Inferior parietal cortex (tissue), 1 donor: ENCODE measurements at regions not wholly inside any gene's neighbourhood (a gene's known extent, or its start where the extent isn't known, plus 50 kb on each side); places are given as distances from the start of the nearest gene placed in this dataset.
"Not testable (repeated sequence)": the region's sequence is repeated elsewhere in the genome, so short reads cannot be mapped to it uniquely, and the experiment has no call there.

Source experiments
- DNase-seq: peaks from one replicate; pipeline ENCODE4 v3.0.0-alpha.2; 2016; ENCODE audit errors: extremely low spot score

DNA sequence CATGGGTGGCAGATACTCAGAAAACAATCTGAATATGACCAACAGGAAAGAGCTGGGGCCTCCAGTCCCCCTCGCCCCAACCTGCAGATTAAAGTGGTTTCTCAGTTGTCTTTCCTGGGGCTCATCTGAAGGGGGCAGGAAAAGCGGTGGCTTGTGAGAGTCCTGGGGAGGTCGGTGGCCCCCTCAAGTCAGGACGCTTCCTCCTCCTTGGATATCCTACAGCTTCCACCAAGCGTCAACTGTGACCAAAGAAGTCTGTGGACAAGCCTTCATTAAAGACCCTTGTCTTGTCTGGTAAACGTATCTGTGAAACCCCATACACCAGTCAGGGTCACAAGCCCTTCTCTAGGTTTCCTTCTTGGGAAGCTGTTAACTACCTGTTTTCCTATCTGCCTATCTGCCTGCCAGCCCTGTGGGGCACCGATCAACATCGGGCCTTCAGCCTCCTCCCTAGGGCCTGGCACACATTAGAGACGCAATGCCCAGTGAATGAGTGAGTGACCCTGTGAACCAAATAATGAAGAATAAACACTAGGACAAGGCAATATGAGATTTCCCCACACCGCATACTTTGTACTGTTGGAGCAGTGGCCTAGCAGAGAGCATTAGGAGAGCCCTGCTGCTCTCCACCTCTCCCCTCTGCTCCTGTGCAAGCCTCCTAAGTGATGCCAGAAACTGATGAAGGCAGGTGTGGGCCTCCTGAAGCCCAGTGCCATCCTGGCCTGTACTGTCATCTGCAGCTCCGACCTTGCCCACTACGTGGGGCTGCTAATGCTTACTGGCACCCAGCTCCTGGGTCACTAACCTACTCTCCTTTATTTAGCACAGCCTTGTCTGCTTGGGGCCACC is 1317.8 kb downstream of the UQCRFS1 start:
- DNase-seq, result no peak

DNA sequence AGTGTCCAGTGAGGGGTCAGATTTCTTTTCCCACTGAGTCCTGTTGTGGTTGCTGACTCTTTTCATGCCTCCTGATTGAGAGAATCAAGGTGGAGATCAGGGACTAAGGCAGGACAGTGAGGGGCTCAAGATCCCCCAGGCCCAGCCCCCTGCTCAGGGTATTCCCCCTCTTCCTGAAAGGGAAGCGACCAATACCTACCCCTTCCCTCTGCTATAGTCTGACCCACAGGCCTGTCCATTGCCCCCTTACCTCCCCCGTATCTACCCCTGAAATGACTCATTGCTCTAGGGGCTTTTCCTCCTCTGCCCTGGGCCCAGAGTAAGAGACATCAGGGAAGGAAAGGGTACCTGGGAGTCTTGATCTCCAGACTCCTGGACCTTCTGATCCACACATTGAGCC is 1320.5 kb downstream of the UQCRFS1 start:
- DNase-seq, result no peak

DNA sequence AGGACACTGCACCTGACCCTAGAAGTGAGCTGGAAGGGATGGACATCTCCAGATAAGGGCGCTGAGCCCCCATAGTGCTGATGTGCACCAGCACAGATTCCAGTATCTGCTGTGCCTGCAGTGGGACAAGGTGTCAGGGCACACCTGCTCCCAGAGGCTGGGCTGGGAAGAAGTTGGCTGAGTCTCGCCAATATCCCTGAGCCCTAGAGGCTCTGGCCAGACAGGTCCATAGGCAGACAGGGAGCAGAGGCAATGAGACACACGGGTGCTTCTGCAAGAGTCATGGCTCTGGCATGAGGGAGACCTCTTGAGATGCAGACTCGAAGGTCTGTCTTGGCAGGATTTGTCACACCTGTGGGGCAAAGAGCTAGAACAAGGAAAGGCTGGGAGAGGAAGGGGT is 1321.5 kb downstream of the UQCRFS1 start:
- DNase-seq, result no peak

DNA sequence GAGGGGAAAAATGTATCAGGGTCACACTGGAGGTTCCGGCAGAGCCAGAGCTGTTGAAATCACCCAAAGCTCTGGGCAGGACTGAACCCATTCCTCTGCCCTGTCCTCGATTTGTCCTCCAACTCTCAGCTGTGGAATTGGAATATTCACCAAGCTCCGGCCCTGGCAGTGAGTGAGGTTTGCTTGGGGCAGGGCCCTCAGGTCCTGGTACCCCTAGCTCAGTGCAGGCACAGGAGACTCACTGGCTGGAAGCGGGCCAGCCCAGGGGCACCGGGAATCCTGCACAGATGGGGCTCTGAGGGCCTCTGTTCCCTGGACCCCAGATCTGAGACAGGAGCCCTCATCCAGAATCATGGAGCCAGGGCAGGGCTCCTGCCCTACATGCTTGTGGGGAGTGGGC is 1322.3 kb downstream of the UQCRFS1 start:
- no peak for DNase-seq

DNA sequence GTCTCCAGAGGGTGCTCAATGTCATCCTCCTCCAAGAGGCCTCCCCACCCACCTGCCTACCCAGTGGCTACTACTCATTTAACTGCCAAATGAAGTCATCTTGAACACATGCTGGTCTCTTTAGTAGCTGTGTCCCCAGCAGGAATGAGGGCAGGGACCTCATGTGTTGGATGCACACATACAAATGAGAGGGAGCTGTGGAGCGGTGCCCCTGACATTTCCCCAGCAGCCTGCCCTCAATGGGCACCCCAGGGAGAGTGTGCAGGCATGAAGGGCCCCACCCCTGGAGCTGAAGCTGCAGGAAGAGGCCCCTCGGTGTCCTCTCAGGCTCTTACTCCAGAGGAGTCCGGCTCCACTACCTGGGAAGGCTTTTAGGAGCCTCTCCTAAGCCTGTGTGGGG is 1322.7 kb downstream of the UQCRFS1 start:
- DNase-seq, result no peak

DNA sequence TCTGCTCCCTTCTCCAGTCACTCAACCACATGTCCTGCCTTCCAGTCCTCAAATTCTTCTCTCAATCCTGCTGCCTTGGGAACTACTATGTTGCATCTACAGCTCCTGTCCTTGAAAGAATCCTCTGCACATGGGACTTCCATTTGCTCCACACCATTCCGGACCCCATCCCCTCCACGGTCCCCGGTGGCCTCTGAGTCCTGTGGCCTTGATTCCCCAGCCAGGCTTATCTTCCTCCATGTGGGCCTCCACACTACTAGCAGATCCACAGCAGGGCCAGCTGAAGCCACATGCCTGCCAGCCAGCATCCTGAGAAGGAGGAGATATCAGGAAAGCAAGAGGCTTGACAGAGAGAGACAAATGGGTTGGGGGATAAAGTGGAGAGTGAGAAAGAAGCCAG is 1323.8 kb downstream of the UQCRFS1 start:
- DNase-seq, result no peak

DNA sequence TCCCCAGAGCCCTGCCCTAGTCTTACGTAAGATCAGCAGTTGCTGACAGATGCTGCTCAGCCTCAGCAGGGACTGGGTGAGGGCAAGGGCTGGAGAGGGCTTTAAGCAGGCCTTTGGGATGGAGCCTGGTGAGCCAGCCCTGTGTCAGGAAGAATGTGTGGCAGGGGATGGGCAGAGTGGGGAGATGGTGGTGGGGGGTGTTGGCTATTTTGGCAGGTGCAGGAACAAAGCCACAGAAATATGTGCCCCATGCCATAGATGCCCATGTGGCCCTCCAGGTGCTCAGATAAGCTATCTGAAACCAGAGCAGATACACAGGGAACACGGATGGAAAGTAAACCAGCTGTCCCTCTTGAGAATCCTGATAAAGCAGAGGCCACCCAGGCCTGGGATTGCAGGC is 1325.0 kb downstream of the UQCRFS1 start:
- DNase-seq, result no peak

DNA sequence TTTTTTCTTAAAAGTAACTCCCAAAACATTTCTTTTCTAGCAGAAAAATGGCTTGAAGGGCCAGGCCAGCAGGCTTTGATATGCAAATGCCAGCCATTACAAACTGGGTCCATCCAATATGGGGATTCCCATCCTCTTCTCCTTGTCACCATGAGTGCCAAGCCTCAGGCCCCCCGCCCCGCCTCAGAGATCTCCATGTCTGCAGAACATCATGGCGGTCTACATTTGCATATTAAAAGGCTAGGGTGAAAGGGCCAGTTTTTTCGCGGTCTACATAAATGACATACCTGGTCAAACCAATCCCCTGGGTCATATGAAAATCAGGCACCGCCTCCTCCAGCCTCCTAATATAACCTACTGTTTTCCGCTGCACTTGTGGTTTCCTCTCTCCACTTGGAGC is 1327.6 kb downstream of the UQCRFS1 start:
- no peak for DNase-seq

DNA sequence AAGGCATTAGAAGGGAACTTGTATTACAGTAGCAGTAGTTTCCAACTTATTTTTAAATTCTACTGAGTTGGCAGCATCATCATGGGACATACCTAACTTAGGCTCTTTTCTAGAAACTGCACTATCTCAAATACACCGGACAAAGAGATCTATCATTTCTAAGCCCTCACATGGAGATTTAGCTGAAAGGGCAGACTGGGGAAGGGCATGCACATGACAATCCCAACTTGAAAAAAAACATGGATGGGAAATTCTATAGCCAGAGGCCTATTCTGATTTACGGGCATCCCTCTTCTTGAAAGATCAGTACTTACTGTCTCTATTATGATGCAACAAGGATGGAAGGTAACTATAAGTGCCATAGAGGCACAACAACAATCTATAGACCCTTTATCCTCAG is 1328.6 kb downstream of the UQCRFS1 start:
- DNase-seq, result no peak

DNA sequence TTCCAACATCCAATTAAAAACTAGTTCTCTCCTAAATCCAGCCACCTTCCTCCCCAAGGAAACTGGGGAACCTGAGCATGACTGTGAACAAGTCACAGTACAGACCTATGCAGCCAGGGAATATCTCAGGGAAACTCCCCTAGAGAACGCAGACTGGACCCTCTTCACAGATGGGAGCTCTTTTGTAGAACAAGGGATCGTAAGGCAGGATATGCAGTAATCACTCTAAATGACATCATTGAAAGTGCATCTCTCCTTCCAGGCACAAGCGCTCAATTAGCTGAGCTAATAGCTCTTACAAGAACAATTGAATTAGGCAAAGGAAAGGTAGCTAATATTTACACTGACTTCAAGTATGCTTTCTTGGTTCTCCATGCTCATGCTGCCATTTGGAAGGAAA is 1331.7 kb downstream of the UQCRFS1 start:
- no peak for DNase-seq

DNA sequence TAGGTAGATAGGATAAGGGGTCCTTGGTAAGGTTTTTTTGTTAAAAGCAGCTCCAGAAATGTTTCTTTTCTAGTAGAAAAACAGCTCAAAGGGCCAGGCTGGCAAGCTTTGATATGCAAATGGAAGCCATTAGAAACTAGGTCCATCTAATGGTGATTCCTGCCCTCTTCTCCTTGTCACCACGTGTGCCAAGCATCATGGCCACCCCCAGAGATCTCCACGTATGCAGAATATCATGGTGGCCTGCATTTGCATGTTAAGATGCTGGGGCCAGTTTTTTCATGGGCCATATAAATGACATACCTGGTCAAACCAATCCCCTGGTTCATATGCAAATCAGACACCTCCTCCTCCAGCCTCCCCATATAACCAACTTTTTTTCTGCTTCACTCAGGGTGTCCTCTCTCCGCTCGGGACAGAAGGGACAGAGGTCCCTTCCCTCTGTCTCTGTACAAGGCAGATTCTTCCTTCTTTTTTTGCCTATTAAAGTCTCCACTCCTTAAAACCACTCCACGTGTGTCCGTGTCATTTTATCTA is 1335.9 kb downstream of the UQCRFS1 start:
- no peak for DNase-seq

DNA sequence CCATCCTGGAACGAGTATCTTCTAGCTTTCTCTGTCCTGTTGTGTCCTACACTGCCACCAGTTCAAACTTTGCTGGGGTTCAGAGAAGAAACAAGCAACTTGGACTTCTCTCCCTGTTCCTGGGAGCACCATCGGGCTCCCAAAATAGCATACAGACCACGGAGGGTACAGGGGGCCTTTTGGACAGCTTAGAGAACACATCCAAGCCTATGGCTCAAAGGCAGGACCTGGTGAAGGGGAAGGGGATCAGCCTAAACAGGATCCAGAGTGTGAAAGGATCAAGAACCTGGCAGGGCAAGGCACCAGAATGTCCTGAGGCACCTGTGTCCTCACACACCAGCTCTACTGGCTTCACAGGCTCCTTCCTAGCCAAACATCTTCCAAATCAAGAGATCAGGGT is 1336.5 kb downstream of the UQCRFS1 start:
- no peak for DNase-seq

DNA sequence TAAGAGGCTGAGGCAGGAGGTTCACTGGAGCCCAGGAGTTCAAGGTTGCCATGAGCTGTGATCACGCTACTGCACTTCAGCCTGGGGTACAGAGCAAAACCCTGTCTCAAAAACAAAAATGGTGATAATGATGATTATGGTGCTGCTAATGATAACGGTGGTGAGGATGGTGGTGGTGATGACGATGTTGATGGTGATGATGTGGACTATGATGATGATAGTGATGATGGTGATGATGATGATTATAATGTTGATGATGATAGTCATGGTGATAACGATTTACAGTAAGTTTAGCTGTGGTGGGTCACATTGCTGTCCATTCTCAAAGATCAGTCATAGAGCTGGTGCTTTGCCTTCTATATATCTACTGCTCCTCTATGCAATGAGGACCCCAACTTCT is 1340.6 kb downstream of the UQCRFS1 start:
- DNase-seq, result no peak

DNA sequence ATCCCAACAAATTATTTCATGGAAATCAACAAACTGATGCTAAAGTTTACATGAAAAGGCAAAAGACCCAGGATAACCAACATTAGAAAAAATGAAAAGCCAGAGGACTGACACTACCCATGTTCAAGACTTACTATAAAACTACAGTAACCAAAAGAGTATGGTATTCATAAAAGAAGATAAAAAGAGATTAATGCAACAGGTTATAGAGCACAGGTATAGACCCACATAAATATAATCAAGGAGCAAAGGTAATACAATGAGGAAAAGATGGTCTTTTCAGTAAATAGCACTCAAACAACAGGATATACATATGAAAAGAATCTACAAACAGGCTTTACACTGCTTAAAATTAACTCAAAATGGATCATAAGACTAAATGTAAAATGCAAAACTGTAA is 1342.7 kb downstream of the UQCRFS1 start:
- no peak for DNase-seq

DNA sequence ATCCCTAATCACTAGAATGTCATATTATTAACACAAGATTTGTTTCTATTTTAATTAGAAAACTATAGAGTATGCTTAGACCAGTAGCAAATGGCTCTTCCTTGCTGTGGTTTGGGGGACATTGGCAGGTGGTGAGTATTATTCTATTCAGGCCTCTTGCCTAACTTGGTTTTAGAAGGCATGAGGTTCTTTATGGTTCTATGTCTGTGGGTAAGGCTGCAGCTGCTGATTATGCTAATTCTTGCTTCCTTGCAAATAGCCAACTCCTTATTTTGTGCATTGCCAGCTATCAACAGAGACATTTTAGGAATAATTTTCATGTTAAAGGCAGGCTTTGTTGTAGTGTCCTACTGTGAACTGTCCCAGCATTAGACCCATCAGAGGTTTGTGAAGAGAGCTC is 1344.9 kb downstream of the UQCRFS1 start:
- DNase-seq, result peak; percentile 1

DNA sequence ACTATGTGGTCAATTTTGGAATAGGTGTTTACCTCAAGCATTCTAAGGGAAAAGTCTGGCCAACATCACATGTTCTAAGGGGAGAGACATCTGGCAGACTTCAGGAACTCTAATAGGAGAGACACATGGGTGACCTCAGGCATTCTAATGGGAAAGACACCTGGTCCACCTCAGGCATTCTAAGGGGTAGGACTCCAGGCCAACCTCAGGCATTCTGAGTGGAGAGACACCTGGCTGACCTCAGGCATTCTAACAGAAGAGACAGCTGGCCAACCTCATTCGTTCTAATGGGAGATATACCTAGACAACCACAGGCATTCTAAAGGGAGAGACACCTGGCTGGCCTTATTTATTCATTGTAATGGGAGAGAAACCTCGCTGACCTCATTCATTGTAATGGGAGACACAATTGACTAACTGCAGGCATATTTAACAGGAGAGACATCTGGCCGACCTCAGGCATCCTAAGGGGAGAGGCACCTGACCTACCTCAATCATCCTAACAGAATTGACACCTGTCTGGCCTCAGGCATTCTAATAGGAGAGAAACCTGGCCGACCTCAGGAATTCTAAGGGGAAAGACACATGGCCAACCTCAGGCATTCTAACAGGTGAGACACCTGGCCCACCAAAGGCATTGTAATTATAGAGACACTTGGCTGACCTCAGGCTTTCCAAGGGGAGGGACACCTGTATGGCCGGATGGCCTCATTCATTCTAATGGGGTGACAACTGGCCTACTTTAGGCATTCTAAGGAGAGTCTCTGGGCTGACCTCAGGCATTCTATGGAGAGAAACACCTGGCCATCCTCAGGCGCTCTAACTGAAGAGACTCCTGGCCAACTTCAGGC is 1346.8 kb downstream of the UQCRFS1 start:
- DNase-seq, result no peak

DNA sequence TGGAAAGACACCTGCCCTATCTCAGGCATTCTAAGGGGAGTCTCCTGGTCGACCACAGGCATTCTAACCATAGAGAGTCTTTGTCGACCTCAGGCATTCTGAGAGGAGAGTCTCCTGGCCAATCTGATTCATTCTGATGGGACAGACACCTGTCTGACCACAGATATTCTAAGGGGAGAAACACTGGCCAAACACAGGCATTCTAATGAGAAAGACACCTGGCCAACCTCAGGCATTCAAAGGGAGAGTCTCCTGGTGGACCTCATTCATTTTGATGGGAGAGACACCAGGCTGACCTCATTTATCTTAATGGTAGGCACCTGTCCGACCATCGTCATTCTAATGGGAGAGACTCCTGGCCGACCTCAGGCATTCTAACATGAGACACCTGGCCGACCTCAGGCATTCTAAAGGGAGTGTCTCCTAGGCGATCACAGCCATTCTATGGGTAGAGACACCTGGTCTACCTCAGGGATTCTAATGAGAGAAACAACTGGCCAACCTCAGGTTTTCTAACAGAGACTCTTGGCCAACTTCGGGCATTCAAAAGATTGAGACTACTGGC is 1351.5 kb downstream of the UQCRFS1 start:
- no peak for DNase-seq

DNA sequence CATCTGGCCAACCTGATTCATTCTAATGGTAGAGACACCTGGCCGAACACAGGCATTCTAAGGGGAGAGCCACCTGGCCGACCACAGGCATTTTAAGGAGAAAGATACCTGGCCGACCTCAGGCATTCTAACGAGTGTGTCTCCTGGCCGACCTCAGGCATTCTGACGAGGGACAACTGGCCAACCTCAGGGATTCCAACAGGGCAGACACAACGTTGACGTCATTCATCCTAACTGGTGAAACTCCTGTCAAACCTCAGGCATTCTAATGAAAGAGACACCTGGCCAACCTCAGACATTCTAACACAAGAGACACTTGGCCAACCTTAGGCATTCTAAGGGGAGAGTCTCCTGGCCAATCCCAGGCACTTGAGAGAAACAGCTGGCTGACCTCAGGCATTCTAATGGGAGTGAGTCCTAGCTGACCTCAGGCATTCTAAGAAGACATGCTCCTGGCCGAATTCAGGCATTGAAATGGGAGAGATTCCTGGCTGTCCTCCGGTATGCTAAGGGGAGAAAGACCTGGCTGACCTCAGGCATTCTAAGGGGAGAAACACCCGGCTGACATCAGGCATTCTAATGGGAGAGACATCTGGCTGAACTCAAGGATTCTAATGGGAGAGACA is 1352.5 kb downstream of the UQCRFS1 start:
- no peak for DNase-seq

DNA sequence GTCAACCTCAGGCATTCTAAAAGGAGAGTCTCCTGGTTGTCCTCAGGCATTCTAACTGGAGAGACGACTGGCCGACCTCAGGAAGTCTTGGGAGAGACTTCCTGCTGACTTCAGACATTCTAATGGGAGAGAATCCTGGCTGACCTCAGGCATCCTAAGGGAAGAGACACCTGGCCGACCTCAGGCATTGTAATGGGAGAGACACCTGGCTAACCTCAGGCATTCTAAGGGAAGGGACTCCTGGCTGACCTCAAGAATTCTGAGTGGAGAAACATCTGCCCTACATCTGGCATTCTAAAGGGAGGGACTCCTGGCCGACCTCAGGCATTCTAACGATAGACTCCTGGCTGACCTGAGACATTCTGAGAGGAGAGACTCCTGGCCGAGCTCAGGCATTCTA is 1353.3 kb downstream of the UQCRFS1 start:
- no peak for DNase-seq

DNA sequence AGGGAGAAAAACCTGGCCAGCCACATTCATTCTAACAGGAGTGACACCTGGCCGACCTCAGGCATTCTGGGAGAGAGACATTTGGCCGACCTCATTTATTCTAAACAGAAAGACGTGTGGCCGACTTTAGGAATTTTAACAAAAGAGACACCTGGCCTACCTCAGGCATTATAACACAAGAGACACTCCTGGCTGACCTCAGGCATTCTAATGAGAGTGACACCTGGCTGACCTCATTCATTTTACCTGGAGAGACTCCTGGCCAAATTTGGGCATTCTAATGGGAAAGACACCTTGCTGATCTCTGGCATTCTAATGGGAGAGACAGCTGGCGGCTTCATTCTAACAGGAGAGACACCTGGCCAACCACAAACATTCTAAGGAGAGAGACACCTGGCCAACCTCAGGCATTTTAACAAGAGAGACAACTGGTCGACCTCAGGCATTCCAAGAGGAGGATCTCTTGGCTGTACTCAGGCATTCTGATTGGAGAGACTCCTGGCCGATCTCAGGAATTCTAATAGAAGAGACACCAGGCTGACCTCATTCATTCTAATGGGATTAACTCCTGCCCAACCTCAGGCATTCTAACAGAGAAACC is 1353.9 kb downstream of the UQCRFS1 start:
- DNase-seq, result no peak

DNA sequence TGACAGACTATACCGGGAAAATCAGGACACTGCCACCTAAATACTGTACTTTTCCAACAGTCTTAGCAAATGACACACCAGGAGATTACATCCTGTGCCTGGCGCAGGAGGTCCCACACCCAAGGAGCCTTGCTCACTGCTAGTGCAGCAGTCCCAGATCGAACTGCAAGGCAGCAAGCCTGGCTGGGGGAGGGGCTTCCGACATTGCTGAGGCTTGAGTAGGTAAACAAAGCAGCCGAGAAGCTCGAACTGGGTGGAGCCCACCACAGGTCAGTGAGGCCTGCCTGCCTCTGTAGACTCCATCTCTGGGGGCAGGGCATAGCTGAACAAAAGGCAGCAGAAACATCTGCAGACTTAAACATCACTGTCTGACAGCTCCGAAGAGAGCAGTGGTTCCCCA is 1360.0 kb downstream of the UQCRFS1 start:
- DNase-seq, result not testable (repeated sequence)
